Ishikawa (cell line): ENCODE measurements at regions not wholly inside any gene's neighbourhood (a gene's known extent, or its start where the extent isn't known, plus 50 kb on each side); places are given as distances from the start of the nearest gene placed in this dataset.

ENCODE experiments used
- CREB1 ChIP-seq: IDR thresholded peaks from 2 replicates; pipeline ENCODE4 v1.6.1; 2012; ENCODE audit warnings: low read depth
- EGR1 ChIP-seq: IDR thresholded peaks from 2 replicates; pipeline ENCODE4 v1.6.1; 2012
- EP300 ChIP-seq: IDR thresholded peaks from 2 replicates; pipeline ENCODE4 v1.6.1; 2012; ENCODE audit warnings: borderline replicate concordance
- FOXM1 ChIP-seq: IDR thresholded peaks from 2 replicates; pipeline ENCODE4 v1.6.1; 2012; ENCODE audit warnings: low read depth, borderline replicate concordance
- MAX ChIP-seq: IDR thresholded peaks from 2 replicates; pipeline ENCODE4 v1.6.1; 2012
- RAD21 ChIP-seq: IDR thresholded peaks from 2 replicates; pipeline ENCODE4 v1.6.1; 2012; ENCODE audit warnings: low read depth
- TAF1 ChIP-seq: IDR thresholded peaks from 2 replicates; pipeline ENCODE4 v1.6.1; 2012; ENCODE audit warnings: low read depth, mild to moderate bottlenecking
- TCF12 ChIP-seq: IDR thresholded peaks from 2 replicates; pipeline ENCODE4 v1.6.1; 2012; ENCODE audit warnings: low read depth
- TEAD4 ChIP-seq: IDR thresholded peaks from 2 replicates; pipeline ENCODE4 v1.6.1; 2012

DNA sequence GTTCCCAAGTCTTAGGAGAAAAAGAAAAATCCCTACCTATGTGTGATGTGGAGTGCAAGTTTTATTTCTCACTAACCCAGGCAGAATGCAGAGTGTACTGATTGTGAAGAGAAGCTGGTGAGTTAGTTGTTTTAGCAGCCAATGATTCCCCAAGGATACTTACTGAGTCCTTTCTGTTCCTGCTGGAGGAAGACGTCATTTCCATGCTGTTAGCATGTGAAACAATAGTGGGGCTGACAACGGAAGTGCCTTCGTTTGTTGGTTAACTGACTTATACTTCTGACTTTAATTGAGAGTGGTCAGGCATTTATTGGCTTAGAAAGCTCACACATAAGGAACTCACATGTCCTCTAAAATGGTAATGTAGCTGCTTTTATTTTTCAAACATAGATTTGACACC lies 180.6 kb downstream of the MC4R start:
- TF ChIP-seq TAF1 (no peak), RAD21 (no peak), MAX (no peak), FOXM1 (no peak), EP300 (no peak), EGR1 (no peak), CREB1 (no peak), TEAD4 (no peak), TCF12 (no peak)
